PFSK-1 (cell line): ENCODE measurements at regions not wholly inside any gene's neighbourhood (a gene's known extent, or its start where the extent isn't known, plus 50 kb on each side); places are given as distances from the start of the nearest gene placed in this dataset.

Experiments
- FOXP2 ChIP-seq: optimal IDR thresholded peaks from 2 replicates; pipeline ENCODE3; 2011; ENCODE audit warnings: borderline replicate concordance, control low read depth, inconsistent platforms; ENCODE audit not compliant: insufficient read depth; ENCODE audit errors: extremely low read length, extremely low read depth
- POLR2AphosphoS5 ChIP-seq: IDR thresholded peaks from 2 replicates; pipeline ENCODE4 v1.6.1; 2012; ENCODE audit warnings: low read depth, mild to moderate bottlenecking, control low read depth, low read length, moderate library complexity
- REST ChIP-seq, 2 experiments: IDR thresholded peaks; 2 replicates each; pipeline versions ENCODE4 v1.6.1 to v1.8.0; 2011 to 2012; ENCODE audit warnings: low read depth in 2 of 2, low read length in 2 of 2, control low read depth in 1 of 2, inconsistent platforms in 1 of 2, mild to moderate bottlenecking in 1 of 2, moderate library complexity in 1 of 2; ENCODE audit not compliant: insufficient read depth in 1 of 2
- SIN3A ChIP-seq: IDR thresholded peaks from 2 replicates; pipeline ENCODE4 v1.6.1; 2012; ENCODE audit warnings: mild to moderate bottlenecking, low read length, moderate library complexity, borderline replicate concordance; ENCODE audit not compliant: insufficient read depth
- TAF1 ChIP-seq: IDR thresholded peaks from 2 replicates; pipeline ENCODE4 v1.6.1; 2012; ENCODE audit warnings: low read length, control low read depth, borderline replicate concordance; ENCODE audit not compliant: insufficient read depth

DNA sequence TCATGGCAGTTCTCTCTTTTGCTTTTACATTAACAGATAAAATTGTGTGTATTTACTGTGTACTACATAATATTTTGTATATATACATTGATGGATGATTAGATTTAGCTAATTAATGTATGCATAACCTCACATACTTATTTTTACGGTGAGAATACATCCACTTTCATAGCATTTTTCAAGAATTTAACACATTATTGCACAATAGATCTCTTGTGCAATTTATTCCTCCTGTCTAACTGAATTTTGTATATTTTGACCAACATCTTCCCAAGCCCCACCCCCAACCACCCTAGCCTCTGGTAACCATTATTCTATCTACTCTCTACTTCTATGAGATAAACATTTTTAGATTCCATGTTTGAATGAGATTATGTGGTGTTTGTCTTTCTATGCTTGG lies 194.7 kb downstream of the RBM26 start:
- TF ChIP-seq TAF1 (no peak), POLR2AphosphoS5 (no peak), FOXP2 (no peak), REST (IDR thresholded peaks at IDR 0.05; ENCODE audit: insufficient read depth in 1 of 2, low read depth in 2 of 2, low read length in 2 of 2) (no peak), SIN3A (no peak)
